ENCODE measurements at regions not wholly inside any gene's neighbourhood (a gene's known extent, or its start where the extent isn't known, plus 50 kb on each side); places are given as distances from the start of the nearest gene placed in this dataset.

GRCh38 chr13:50375792-50376191, 360.5 kb downstream of the KCNRG start:
- TF ChIP-seq POLR2A (IDR thresholded peaks at IDR 0.05): no peak
- TF ChIP-seq POLR2AphosphoS5 (IDR thresholded peaks at IDR 0.05): no peak
- 45 to 66% (median 51%) methylated on average over 4 of the region's 4 CpGs for WGBS, 5 donors

GRCh38 chr13:50376895-50377575, 361.8 kb downstream of the KCNRG start:
- H3K4me3 ChIP-seq: no peak overlapping the region
- no peak for TF ChIP-seq POLR2A (IDR thresholded peaks at IDR 0.05)
- TF ChIP-seq CTCF (IDR thresholded peaks at IDR 0.05 in 8 of 11, conservative IDR thresholded peaks at IDR 0.05 in 3 of 11): no peak
- TF ChIP-seq POLR2AphosphoS5 (IDR thresholded peaks at IDR 0.05): no peak
- no peak for DNase-seq
- no peaks in the 10 kb centered on the region for H3K36me3 ChIP-seq
- intact Hi-C loops (cut with DNase I; ENCODE audit: low total_unique reads): no loop called here
- H3K27ac ChIP-seq: no peak overlapping the region
- H3K4me1 ChIP-seq: no peaks in the 10 kb centered on the region
- 75 to 96% (median 88%) methylated on average over 1 of the region's 1 CpG for WGBS, 5 donors
- peaks cover 0 to 26% (median 18%) of the 10 kb centered on the region in 8 donors for H3K9me3 ChIP-seq
- H3K27me3 ChIP-seq (replicated peaks in 1 of 7): no peaks in the 10 kb centered on the region

More at GRCh38 chr13:50375792-50376191, 360.5 kb downstream of the KCNRG start:
- no peak overlapping the region for H3K27ac ChIP-seq
- intact Hi-C loops (cut with DNase I; ENCODE audit: low total_unique reads): no loop called here
- no peaks in the 10 kb centered on the region for H3K36me3 ChIP-seq
- H3K27me3 ChIP-seq (replicated peaks in 1 of 7): no peaks in the 10 kb centered on the region
- H3K4me1 ChIP-seq: peaks cover 0 to 6% (median 0%) of the 10 kb centered on the region in 6 donors
- H3K4me3 ChIP-seq: no peak overlapping the region
- H3K9me3 ChIP-seq: peaks cover 0 to 13% (median 8%) of the 10 kb centered on the region in 8 donors
- no peak for DNase-seq

GRCh38 chr13:50377726-50378270, 362.6 kb downstream of the KCNRG start:
- intact Hi-C loops (cut with DNase I; ENCODE audit: low total_unique reads): no loop called here
- TF ChIP-seq POLR2AphosphoS5 (IDR thresholded peaks at IDR 0.05): no peak
- no peak for TF ChIP-seq CTCF (IDR thresholded peaks at IDR 0.05 in 8 of 11, conservative IDR thresholded peaks at IDR 0.05 in 3 of 11)
- TF ChIP-seq POLR2A (IDR thresholded peaks at IDR 0.05): no peak
- Histone ChIP-seq H3K9me3 (peaks cover 0 to 33% (median 20%) of the 10 kb centered on the region in 8 donors), H3K27ac (no peak overlapping the region), H3K27me3 (replicated peaks in 1 of 7) (no peaks in the 10 kb centered on the region), H3K4me3 (no peak overlapping the region), H3K36me3 (no peaks in the 10 kb centered on the region), H3K4me1 (no peaks in the 10 kb centered on the region)
- WGBS, 5 donors: 82 to 92% (median 88%) methylated on average over 2 of the region's 2 CpGs
- no peak for DNase-seq

- Histone ChIP-seq H3K27ac (no peak overlapping the region), H3K9me3 (peaks cover 0 to 33% (median 20%) of the 10 kb centered on the region in 8 donors), H3K4me1 (no peaks in the 10 kb centered on the region), H3K27me3 (replicated peaks in 1 of 7) (no peaks in the 10 kb centered on the region), H3K4me3 (no peak overlapping the region), H3K36me3 (no peaks in the 10 kb centered on the region)
- WGBS, 5 donors: 65 to 76% (median 70%) methylated on average over 5 of the region's 5 CpGs
- intact Hi-C loops (cut with DNase I; ENCODE audit: low total_unique reads): no loop called here
- DNase-seq: no peak
- TF ChIP-seq POLR2A (IDR thresholded peaks at IDR 0.05) (no peak), POLR2AphosphoS5 (IDR thresholded peaks at IDR 0.05) (no peak), CTCF (IDR thresholded peaks at IDR 0.05 in 8 of 11, conservative IDR thresholded peaks at IDR 0.05 in 3 of 11) (no peak)
These were observed 363.3 kb downstream of the KCNRG start for GRCh38 chr13:50378509-50379044.
